Stimulated activated CD4-positive, alpha-beta T cell treated with anti-CD3 and anti-CD28 coated beads, Interleukin-4, amount 100 ng/mL, for 48 hours (primary cell): ENCODE measurements at regions not wholly inside any gene's neighbourhood (a gene's known extent, or its start where the extent isn't known, plus 50 kb on each side); places are given as distances from the start of the nearest gene placed in this dataset.

Experiments used
- DNase-seq, 2 donors: peaks; one replicate each; pipeline ENCODE4 v3.0.0-alpha.2; 2020; ENCODE audit warnings: low read depth in 2 of 2

GRCh38 chr6:122347751-122348150 lies 51.7 kb upstream of the HSF2 start:
- DNase-seq, result no peak
